ENCODE measurements at regions not wholly inside any gene's neighbourhood (a gene's known extent, or its start where the extent isn't known, plus 50 kb on each side); places are given as distances from the start of the nearest gene placed in this dataset.

DNA sequence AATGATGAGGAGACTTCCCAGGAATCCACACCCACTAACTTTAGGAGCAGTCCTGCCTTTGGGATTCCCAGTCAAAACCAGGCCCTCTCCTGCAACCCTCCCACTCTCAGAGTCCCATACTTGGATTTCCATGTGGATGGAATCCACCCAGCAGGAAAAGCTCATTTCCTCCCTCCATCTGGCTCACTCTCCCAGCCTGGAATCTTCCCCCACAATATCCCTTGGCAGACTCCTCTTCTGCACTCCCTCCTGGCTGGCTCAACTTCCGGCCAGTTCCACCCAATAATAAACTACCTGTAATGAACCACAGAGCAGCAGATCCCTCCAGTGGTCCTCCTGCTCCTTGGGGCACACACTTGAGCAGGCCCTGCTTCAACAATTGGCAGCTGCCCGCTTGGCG, 102.8 kb upstream of the EGLN3 start:
- Histone ChIP-seq H3K27me3 (replicated peaks in 1 of 4; ENCODE audit: control extremely low read depth in 1 of 4, control insufficient read depth in 3 of 4, insufficient read depth in 4 of 4, low read length in 3 of 4) (no peaks in the 10 kb centered on the region), H2AFZ (ENCODE audit: insufficient read depth, low read depth, low read length, poor library complexity, severe bottlenecking) (no peak overlapping the region), H3K79me2 (ENCODE audit: control insufficient read depth, insufficient read depth, low read length) (no peaks in the 10 kb centered on the region), H3K9ac (ENCODE audit: low read length) (no peak overlapping the region), H3K27ac (ENCODE audit: low read length in 2 of 2) (no peak overlapping the region), H3K4me2 (replicated peaks; ENCODE audit: low read depth, low read length, poor library complexity, severe bottlenecking) (no peak overlapping the region), H3K9me3 (ENCODE audit: control extremely low read depth in 1 of 3, control insufficient read depth in 2 of 3, insufficient read depth in 1 of 3, low read length in 2 of 3) (no peaks in the 10 kb centered on the region), H3K4me1 (ENCODE audit: control insufficient read depth in 2 of 2, insufficient read depth in 2 of 2, low read length in 2 of 2) (no peaks in the 10 kb centered on the region), H4K20me1 (ENCODE audit: control insufficient read depth, insufficient read depth, low read length, poor library complexity, severe bottlenecking) (no peaks in the 10 kb centered on the region), H3K4me3 (ENCODE audit: control extremely low read depth in 1 of 5, extremely low read depth in 1 of 5, insufficient read depth in 1 of 5, low read depth in 2 of 5, low read length in 4 of 5) (no peak overlapping the region), H3K36me3 (replicated peaks in 1 of 2; ENCODE audit: control extremely low read depth in 1 of 2, control insufficient read depth in 1 of 2, extremely low read depth in 1 of 2, insufficient read depth in 2 of 2, low read length in 1 of 2) (no peaks in the 10 kb centered on the region)
- TF ChIP-seq EZH2 (IDR thresholded peaks at IDR 0.05; ENCODE audit: borderline replicate concordance, insufficient read depth, low read depth, low read length, poor library complexity, severe bottlenecking) = no peak
- TF ChIP-seq, protein P1, sequence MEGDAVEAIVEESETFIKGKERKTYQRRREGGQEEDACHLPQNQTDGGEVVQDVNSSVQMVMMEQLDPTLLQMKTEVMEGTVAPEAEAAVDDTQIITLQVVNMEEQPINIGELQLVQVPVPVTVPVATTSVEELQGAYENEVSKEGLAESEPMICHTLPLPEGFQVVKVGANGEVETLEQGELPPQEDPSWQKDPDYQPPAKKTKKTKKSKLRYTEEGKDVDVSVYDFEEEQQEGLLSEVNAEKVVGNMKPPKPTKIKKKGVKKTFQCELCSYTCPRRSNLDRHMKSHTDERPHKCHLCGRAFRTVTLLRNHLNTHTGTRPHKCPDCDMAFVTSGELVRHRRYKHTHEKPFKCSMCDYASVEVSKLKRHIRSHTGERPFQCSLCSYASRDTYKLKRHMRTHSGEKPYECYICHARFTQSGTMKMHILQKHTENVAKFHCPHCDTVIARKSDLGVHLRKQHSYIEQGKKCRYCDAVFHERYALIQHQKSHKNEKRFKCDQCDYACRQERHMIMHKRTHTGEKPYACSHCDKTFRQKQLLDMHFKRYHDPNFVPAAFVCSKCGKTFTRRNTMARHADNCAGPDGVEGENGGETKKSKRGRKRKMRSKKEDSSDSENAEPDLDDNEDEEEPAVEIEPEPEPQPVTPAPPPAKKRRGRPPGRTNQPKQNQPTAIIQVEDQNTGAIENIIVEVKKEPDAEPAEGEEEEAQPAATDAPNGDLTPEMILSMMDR (IDR thresholded peaks at IDR 0.05) = no peak
- Mint-ChIP-seq H3K9me3 (ENCODE audit: insufficient read depth) (no peaks in the 10 kb centered on the region), H3K4me1 (no peaks in the 10 kb centered on the region), H3K27me3 (peaks cover 14% of the 10 kb centered on the region), H3K4me3 (no peak overlapping the region), H3K27ac (no peak overlapping the region)
- intact Hi-C loops (cut with micrococcal nuclease) = no loop called here
- WGBS (ENCODE audit: insufficient coverage) = 75% methylated on average over 1 of the region's 3 CpGs
- ChIA-PET POLR2A (no interaction called here), CTCF (no interaction called here)
- no peak for DNase-seq
- no peak for ATAC-seq (ENCODE audit: low read depth)

DNA sequence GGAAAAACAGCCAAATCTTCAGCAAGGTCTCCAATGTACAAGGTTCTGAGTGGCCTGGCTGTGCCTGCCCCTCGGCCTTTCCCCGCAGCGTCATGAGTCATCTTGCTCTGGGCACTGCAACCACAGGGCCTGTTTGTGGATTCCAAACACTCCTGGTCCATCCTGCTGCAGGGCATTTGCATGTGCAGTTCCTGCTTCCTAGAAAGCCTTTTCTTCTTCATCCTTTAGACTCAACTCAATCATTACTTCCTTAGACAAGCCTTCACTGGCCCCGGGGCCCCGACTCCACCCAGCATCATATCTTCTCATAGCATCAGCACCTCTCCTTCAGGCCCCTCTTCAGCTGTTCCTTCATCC, 101.8 kb upstream of the EGLN3 start:
- Histone ChIP-seq H3K4me1 (ENCODE audit: control insufficient read depth in 2 of 2, insufficient read depth in 2 of 2, low read length in 2 of 2) (no peaks in the 10 kb centered on the region), H3K4me2 (replicated peaks; ENCODE audit: low read depth, low read length, poor library complexity, severe bottlenecking) (no peak overlapping the region), H4K20me1 (ENCODE audit: control insufficient read depth, insufficient read depth, low read length, poor library complexity, severe bottlenecking) (no peaks in the 10 kb centered on the region), H3K36me3 (replicated peaks in 1 of 2; ENCODE audit: control extremely low read depth in 1 of 2, control insufficient read depth in 1 of 2, extremely low read depth in 1 of 2, insufficient read depth in 2 of 2, low read length in 1 of 2) (no peaks in the 10 kb centered on the region), H3K79me2 (ENCODE audit: control insufficient read depth, insufficient read depth, low read length) (no peaks in the 10 kb centered on the region), H3K4me3 (ENCODE audit: control extremely low read depth in 1 of 5, extremely low read depth in 1 of 5, insufficient read depth in 1 of 5, low read depth in 2 of 5, low read length in 4 of 5) (no peak overlapping the region), H3K9ac (ENCODE audit: low read length) (no peak overlapping the region), H2AFZ (ENCODE audit: insufficient read depth, low read depth, low read length, poor library complexity, severe bottlenecking) (no peak overlapping the region), H3K27ac (ENCODE audit: low read length in 2 of 2) (no peak overlapping the region), H3K9me3 (ENCODE audit: control extremely low read depth in 1 of 3, control insufficient read depth in 2 of 3, insufficient read depth in 1 of 3, low read length in 2 of 3) (no peaks in the 10 kb centered on the region), H3K27me3 (replicated peaks in 1 of 4; ENCODE audit: control extremely low read depth in 1 of 4, control insufficient read depth in 3 of 4, insufficient read depth in 4 of 4, low read length in 3 of 4) (no peaks in the 10 kb centered on the region)
- no peaks in the 10 kb centered on the region for H3K9me3 Mint-ChIP-seq (ENCODE audit: insufficient read depth)
- H3K27ac Mint-ChIP-seq = no peak overlapping the region
- POLR2A ChIA-PET = no interaction called here
- intact Hi-C loops (cut with micrococcal nuclease) = no loop called here
- ATAC-seq (ENCODE audit: low read depth) (no peak), DNase-seq (no peak)
- peaks cover 14% of the 10 kb centered on the region for H3K27me3 Mint-ChIP-seq
- 86% methylated on average over 3 of the region's 5 CpGs for WGBS (ENCODE audit: insufficient coverage)
- H3K4me3 Mint-ChIP-seq = no peak overlapping the region
- no peaks in the 10 kb centered on the region for H3K4me1 Mint-ChIP-seq
- CTCF ChIA-PET = no interaction called here
- no peak for TF ChIP-seq EZH2 (IDR thresholded peaks at IDR 0.05; ENCODE audit: borderline replicate concordance, insufficient read depth, low read depth, low read length, poor library complexity, severe bottlenecking)
- TF ChIP-seq, protein P1 (IDR thresholded peaks at IDR 0.05) = no peak
